ENCODE measurements at regions not wholly inside any gene's neighbourhood (a gene's known extent, or its start where the extent isn't known, plus 50 kb on each side); places are given as distances from the start of the nearest gene placed in this dataset.
A peak's percentile ranks its signal among the peaks of the same experiment; 100 is the strongest.
"Not testable (repeated sequence)": the region's sequence is repeated elsewhere in the genome, so short reads cannot be mapped to it uniquely, and the experiment has no call there.

- DNase-seq = peak; percentile 97
These were observed 270.7 kb downstream of the ZNF33B start for GRCh38 chr10:42367532-42368230.

- no peak for DNase-seq
These were observed 286.6 kb downstream of the ZNF33B start for GRCh38 chr10:42351745-42352144.

DNA sequence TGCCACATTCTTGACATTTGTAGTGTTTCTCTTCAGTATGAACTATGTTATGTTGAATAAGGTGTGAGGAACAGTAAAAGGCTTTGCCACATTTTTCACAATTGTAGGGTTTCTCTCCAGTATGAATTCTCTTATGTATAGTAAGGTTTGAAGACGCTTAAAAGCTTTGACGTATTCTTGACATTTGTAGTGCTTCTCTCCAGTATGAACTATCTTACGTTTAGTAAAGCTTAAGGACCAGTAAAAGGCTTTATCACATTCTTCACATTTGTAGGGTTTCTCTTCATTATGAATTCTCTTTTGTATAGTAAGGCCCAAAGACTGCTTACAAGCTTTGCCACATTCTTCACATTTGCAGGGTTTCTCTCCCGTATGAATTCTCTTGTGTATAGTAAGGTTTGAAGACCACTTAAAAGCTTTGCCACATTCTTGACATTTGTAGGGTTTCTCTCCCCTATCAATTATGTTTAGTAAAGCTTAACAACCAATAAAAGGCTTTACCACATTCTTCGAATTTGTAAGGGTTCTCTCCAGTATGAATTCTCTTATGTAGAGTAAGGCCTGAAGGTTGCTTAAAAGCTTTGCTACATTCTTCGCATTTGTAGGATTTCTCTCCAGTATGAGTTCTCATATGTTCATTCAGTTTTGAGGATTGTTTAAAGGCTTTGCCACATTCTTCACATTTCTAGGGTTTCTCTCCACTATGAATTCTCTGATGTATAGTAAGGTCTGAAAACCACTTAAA is 301.6 kb downstream of the ZNF33B start:
- not testable (repeated sequence) for DNase-seq

GRCh38 chr10:42335653-42336296 is 302.6 kb downstream of the ZNF33B start:
- not testable (repeated sequence) for DNase-seq

DNA sequence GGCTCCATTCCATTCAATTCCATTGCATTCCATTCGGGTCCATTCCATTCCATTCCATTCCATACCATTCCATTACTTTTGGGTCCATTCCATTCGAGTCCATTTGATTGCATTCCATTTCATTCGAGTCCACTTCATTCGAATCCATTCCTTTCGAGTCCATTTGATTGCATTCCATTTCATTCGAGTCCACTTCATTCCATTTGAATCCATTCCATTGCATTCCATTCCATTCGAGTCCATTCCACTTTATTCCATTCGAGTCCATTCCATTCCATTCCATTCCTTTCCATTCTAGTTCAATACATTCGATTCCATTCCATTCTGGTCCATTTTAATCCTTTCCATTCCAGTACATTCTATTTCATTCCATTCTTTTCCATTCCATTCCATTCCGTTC is 334.0 kb downstream of the ZNF33B start:
- peak; percentile 27 for DNase-seq

DNA sequence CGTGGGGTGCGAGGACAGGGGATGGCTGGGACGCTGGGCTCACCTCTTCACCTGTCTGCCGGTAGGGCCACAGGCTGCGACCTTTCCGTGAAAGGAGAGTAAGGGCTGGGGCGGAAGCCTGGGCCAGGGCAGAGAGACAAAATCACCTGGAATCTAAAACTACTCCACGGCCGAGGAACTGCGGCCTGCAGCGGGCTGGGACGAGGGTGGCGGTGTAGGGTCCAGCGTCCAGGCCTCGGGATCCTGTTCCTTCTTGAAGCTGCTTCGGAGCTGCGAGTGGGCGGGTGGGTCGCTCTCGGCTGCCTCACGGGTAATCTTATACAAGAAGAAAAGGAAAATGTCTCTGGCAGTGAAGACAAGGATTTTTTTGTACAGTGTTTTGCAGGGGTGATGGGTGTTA is 356.5 kb downstream of the ZNF33B start:
- not testable (repeated sequence) for DNase-seq

DNA sequence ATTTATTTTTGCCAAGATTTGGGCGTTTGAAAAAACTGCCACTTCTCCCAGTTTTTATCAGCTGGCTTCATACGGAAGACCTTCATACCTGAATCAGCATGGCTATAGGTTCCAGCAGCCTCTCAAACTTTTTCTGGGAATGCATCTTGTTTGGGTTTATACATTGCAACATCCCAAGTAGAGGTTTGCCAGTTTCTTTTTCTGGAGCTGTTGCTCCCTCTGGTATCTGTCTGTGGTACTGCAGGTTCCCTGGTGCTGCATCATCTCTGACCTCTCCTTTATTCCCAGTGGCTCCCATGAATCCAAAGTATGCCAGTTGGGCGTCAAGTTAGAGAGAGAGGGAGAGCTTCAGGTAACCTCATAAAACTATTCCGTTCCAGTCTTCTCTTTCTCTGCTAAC is 368.6 kb downstream of the ZNF33B start:
- not testable (repeated sequence) for DNase-seq

GRCh38 chr10:42263259-42263658 is 375.1 kb downstream of the ZNF33B start:
- DNase-seq = not testable (repeated sequence)

DNA sequence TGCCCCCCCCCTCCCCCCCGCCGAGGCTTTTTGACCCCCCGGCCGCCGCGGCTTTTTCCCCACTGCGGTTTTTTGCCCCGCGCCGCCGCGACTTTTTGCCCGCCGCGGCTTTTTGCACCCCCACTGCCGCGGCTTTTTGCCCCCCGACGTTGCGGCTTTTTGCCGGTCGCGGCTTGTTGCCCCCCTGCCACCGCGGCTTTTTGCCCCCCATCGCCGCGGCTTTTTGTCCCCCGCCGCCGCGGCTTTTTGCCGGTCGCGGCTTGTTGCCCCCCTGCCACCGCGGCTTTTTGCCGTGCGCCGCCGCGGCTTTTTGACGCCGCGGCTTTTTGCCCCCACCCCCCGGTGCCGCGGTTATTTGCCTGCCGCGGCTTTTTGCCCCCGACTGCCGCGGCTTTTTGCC is 395.4 kb downstream of the ZNF33B start:
- not testable (repeated sequence) for DNase-seq

GRCh38 chr10:42242135-42242805 is 396.1 kb downstream of the ZNF33B start:
- peak; percentile 0 for DNase-seq

- not testable (repeated sequence) for DNase-seq
These were observed 402.0 kb downstream of the ZNF33B start for GRCh38 chr10:42236401-42236800.

DNA sequence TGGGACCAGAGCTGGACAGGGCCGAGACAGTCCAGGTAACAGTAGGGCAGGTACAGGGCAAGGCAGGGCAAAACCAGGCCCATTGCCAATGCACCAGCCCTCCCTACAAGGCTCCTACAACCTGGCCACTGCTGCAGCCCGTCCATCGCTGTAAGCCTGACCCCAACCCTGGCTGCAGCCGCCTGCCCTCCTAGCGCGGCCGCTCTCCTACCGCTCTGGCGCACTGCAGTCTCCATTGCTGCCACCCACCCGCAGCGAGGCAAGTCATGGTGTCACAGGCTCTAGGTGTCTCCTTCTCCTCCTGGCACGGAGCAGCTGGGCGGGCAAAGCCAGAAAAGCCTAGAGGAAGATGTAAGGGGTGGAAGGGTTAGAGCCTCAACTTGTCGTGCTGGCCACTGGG is 402.6 kb downstream of the ZNF33B start:
- not testable (repeated sequence) for DNase-seq

GRCh38 chr10:42235241-42235640 is 403.1 kb downstream of the ZNF33B start:
- DNase-seq = not testable (repeated sequence)

DNA sequence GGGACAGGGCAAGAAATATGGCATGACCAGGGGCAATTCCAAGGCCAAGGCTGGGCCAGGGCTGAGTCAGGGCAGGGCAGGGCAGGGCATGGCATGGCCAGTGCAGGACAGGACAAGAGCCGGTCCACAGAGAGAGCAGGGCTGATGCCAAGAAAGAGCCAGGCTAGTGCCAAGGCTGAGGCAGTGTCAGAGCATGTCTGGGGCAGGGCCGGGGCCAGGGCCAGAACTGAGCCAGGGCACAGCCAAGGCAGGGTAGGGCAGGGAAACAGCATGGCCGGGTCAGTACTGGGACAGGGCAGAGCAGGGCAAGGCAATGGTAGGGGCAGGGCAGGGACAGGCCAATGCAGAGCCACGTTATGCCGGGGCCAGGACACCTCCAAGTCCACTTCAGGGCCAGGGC is 403.9 kb downstream of the ZNF33B start:
- DNase-seq = not testable (repeated sequence)

- not testable (repeated sequence) for DNase-seq
These were observed 404.7 kb downstream of the ZNF33B start for GRCh38 chr10:42233461-42234206.

DNA sequence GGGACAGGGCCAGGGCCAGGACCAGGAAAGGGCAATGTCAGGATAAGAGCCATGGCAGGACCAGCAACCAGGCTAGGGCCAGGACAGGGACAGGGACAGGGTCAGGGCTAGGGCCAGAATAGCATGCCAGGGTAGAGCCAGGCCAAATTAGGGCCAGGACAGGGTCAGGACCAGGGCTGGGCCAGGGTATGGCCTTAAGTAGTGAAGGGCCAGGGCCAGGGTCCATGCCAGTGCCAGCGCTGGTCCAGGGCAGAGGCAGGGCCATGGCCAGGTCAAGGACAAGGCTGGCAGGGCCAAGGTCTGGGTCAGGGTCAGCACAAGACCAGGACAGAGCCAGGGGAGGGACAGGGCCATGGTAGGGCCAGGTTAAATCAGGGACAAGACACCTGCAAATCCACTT is 405.4 kb downstream of the ZNF33B start:
- not testable (repeated sequence) for DNase-seq

- DNase-seq = not testable (repeated sequence)
These were observed 407.6 kb downstream of the ZNF33B start for GRCh38 chr10:42230812-42231211.

DNA sequence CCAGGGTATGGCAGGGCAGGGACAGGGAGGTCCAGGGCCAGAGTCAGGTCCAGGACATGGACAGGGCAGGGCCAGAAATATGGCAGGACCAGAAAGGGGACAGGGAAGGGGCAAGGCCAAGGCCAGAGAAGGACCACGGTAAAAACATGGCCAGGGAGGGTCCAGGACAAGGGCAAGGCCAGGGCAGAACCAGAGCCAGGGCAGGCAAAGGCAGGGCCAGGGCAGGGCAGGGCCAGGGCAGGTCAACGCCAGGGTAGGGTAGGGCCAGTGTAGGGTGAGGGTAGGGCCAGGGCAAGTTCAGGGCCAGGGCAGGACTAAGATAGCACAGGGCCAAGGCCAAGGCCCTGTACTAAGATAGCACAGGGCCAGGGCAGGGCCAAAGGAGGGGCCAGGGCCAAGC is 408.3 kb downstream of the ZNF33B start:
- not testable (repeated sequence) for DNase-seq

DNA sequence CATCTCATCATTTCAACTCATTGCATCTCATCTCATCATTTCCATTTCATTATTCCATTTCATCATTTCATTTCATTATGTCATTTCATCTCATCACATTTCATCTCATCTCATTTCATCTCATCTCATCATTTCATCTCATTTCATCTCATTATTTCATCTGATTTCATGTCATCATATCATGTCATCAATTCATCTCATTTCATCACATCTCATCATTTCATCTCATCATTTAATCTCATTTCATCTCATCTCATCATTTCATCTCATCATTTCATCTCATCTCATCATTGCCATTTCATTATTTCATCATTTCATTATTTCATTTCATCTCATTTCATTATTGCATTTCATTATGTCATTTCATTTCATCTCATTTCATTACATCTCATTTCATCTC is 410.5 kb downstream of the ZNF33B start:
- not testable (repeated sequence) for DNase-seq

- not testable (repeated sequence) for DNase-seq
These were observed 444.8 kb downstream of the ZNF33B start for GRCh38 chr10:42193588-42193987.

DNA sequence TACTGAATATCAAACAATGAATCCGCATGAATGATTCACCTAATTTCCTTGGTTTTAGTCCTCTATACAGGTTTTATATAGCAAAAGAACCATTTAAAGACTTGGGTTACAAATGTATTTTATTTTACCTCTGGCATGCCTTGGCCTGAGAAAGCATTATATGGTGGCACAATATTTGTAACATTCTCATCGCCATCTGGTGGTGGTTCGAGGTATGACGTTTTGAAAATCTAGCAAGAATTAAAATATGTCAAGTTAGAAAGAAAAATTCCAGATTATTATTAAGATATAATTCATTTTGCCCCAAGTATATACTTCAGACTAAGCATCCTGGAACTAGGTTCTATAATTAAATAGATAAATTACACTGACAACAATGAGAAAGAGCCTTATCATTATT is 445.9 kb downstream of the ZNF33B start:
- peak; percentile 5 for DNase-seq

All from fibroblast of skin of back (primary cell).